ENCODE measurements at regions not wholly inside any gene's neighbourhood (a gene's known extent, or its start where the extent isn't known, plus 50 kb on each side); places are given as distances from the start of the nearest gene placed in this dataset.
A peak's percentile ranks its signal among the peaks of the same experiment; 100 is the strongest.

DNA sequence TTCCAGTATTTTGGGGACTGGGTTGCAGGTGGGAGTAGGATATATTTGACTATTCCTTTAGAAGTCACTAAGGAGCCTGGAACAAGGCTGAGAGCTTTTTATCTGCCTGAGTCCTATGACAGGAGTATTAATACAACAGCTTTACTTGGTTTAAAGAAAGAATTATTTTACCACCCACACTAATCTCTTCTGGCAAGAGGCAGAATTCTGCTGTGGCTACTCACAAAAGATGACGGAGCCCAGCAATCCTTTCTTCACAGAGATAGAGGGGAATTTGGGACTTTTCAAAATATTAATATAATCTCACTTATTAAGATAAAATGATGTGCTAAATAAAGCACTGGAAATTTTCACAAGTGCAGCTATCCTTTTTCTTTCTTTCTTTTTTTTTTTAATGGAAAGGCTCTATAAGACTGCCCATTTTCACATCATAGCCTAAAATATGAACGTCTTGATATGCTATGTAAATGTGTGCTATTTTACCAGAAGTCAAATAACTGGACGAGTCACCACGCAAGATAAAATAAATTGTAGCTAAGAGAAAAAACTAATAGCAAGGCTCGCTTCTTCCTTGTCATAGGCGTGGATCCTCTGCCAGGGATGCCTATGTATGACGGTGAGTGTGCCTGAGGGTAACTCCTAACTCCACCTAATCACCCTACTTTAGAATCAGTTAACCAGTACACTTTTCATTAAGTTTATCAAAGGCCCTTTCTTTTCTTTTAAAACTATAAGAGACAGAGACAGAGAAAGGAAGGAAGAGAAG lies 76.3 kb downstream of the ZNF608 start:
- no peak overlapping the region for H3K23ac ChIP-seq (ENCODE audit: insufficient read length)
- H3K27ac ChIP-seq (ENCODE audit: low read depth, low read length): no peak overlapping the region
- no peak overlapping the region for H2BK15ac ChIP-seq (ENCODE audit: low read length)
- H3K9ac ChIP-seq (replicated peaks in 1 of 4; ENCODE audit: extremely low read depth in 1 of 4, low read depth in 3 of 4, low read length in 3 of 4): no peak overlapping the region
- no peak overlapping the region for H2BK120ac ChIP-seq (replicated peaks; ENCODE audit: low read depth, low read length)
- no peak overlapping the region for H3K18ac ChIP-seq (ENCODE audit: extremely low read depth, low read length)
- 0 out of 4 replicates have a peak overlapping the region, but pooled peaks of 1 of the 2 experiments have one; percentile 20 for H3K4me2 ChIP-seq (ENCODE audit: insufficient read depth in 1 of 2, low read depth in 2 of 2, low read length in 2 of 2)
- no peaks in the 10 kb centered on the region for H3K23me2 ChIP-seq (ENCODE audit: low read depth, low read length)
- no peak for TF ChIP-seq TCF12 (IDR thresholded peaks at IDR 0.05; ENCODE audit: low read depth, low read length)
- TF ChIP-seq RNF2 (IDR thresholded peaks at IDR 0.05; ENCODE audit: borderline replicate concordance, low read depth, low read length, missing control alignments, poor library complexity, severe bottlenecking): no peak
- TF ChIP-seq SRF (IDR thresholded peaks at IDR 0.05; ENCODE audit: low read depth, low read length): no peak
- TF ChIP-seq CBX5 (IDR thresholded peaks at IDR 0.05; ENCODE audit: low read depth, low read length): no peak
- no peak for TF ChIP-seq SAP30 (IDR thresholded peaks at IDR 0.05; ENCODE audit: insufficient read depth, insufficient replicate concordance, low read length)
- TF ChIP-seq RXRA (IDR thresholded peaks at IDR 0.05; ENCODE audit: insufficient read depth, low read depth, low read length): no peak
- TF ChIP-seq KDM5A (IDR thresholded peaks at IDR 0.05; ENCODE audit: low read length): no peak
- TF ChIP-seq TAF7 (optimal IDR thresholded peaks at IDR 0.05; ENCODE audit: borderline replicate concordance, low read depth, low read length): no peak
- TF ChIP-seq CHD1 (IDR thresholded peaks at IDR 0.05; ENCODE audit: low read depth, low read length): no peak
- TF ChIP-seq SIX5 (IDR thresholded peaks at IDR 0.05; ENCODE audit: low read depth, low read length): no peak
- TF ChIP-seq, protein P1, sequence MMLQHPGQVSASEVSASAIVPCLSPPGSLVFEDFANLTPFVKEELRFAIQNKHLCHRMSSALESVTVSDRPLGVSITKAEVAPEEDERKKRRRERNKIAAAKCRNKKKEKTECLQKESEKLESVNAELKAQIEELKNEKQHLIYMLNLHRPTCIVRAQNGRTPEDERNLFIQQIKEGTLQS (IDR thresholded peaks at IDR 0.05; ENCODE audit: insufficient read depth, low read depth, low read length): no peak
- TF ChIP-seq CHD2 (IDR thresholded peaks at IDR 0.05; ENCODE audit: low read length): no peak
- H3K9me3 ChIP-seq (ENCODE audit: insufficient read depth in 2 of 2, low read depth in 1 of 2, low read length in 1 of 2): no peaks in the 10 kb centered on the region
- no peak overlapping the region for H4K8ac ChIP-seq (ENCODE audit: extremely low read depth, insufficient read depth, low read length)
- peaks cover 16% of the 10 kb centered on the region for H3K79me1 ChIP-seq (ENCODE audit: low read depth, low read length)
- no peak overlapping the region for H4K91ac ChIP-seq (replicated peaks; ENCODE audit: insufficient read length, low read length)
- H4K5ac ChIP-seq (ENCODE audit: insufficient read length, low read depth, low read length): no peak overlapping the region
- H2BK12ac ChIP-seq (ENCODE audit: low read depth, low read length): no peak overlapping the region
- H2AFZ ChIP-seq (ENCODE audit: low read length): no peak overlapping the region
- ChIA-PET POLR2A (ENCODE audit: partially characterized antibody) (interaction anchor here (0.9 to 2.5 kb wide), 2 partner anchors 9 to 10 kb away, joined by 3 to 7 read pairs; no protein-coding TSS in a partner anchor), CTCF (ENCODE audit: partially characterized antibody) (interaction anchor here (0.8 kb wide), 1 partner anchor 40 kb away, joined by 3 read pairs; no protein-coding TSS in a partner anchor)
- FAIRE-seq: no peak
- H3K56ac ChIP-seq (replicated peaks; ENCODE audit: insufficient read length, low read depth, low read length): no peak overlapping the region
- H3K4me1 ChIP-seq (replicated peaks in 1 of 4; ENCODE audit: control insufficient read depth in 3 of 4, insufficient read depth in 4 of 4, low read length in 3 of 4): peaks cover 2 to 19% (median 9%) of the 10 kb centered on the region in 4 experiments; a peak in 6 of 7 replicates
- no peak overlapping the region for H3K4ac ChIP-seq (replicated peaks; ENCODE audit: insufficient read length, low read depth, low read length)
- no peaks in the 10 kb centered on the region for H3K27me3 ChIP-seq (replicated peaks in 1 of 4; ENCODE audit: control insufficient read depth in 3 of 4, extremely low read depth in 1 of 4, insufficient read depth in 3 of 4, low read length in 3 of 4)
- no peak for DNase-seq (ENCODE audit: low read depth in 1 of 2, low spot score in 2 of 2)
- H2AK5ac ChIP-seq (ENCODE audit: low read depth, low read length): no peak overlapping the region
- peaks cover 4 to 99% of the 10 kb centered on the region in 2 experiments for H3K79me2 ChIP-seq (ENCODE audit: control insufficient read depth in 1 of 2, insufficient read depth in 2 of 2, low read length in 2 of 2)
- no peak overlapping the region for H3K14ac ChIP-seq (ENCODE audit: insufficient read length)
- H2BK20ac ChIP-seq (ENCODE audit: low read length): no peak overlapping the region
- peaks cover 2 to 6% of the 10 kb centered on the region in 2 experiments for H4K20me1 ChIP-seq (replicated peaks in 1 of 2; ENCODE audit: control insufficient read depth in 1 of 2, insufficient read depth in 2 of 2, low read length in 2 of 2)
- 88% methylated on average over 7 of the region's 7 CpGs; no CpG with 5 or more reads in 1 of the 2 experiments for WGBS, 2 experiments (ENCODE audit: extremely low coverage in 1 of 2, insufficient coverage in 1 of 2, insufficient read length in 1 of 2, insufficient replicate concordance in 2 of 2, low coverage in 1 of 2, low lambda C conversion rate in 2 of 2, missing lambda C conversion rate in 1 of 2)
- no peaks in the 10 kb centered on the region; a peak in 1 of 8 replicates for H3K36me3 ChIP-seq (ENCODE audit: control insufficient read depth in 2 of 4, insufficient read depth in 4 of 4, low read length in 3 of 4)
- no peak overlapping the region for H3K4me3 ChIP-seq (ENCODE audit: extremely low read depth in 1 of 4, insufficient read depth in 2 of 4, low read depth in 3 of 4, low read length in 4 of 4)
- H2BK5ac ChIP-seq (ENCODE audit: low read depth, low read length): no peak overlapping the region

Data from H1 (cell line).